Breast epithelium (tissue), 4 donors: ENCODE measurements at regions not wholly inside any gene's neighbourhood (a gene's known extent, or its start where the extent isn't known, plus 50 kb on each side); places are given as distances from the start of the nearest gene placed in this dataset.

ENCODE experiments used
- DNase-seq, 2 donors: peaks; one replicate each; pipeline ENCODE4 v3.0.0-alpha.2; 2019; ENCODE audit warnings: low spot score in 2 of 2
- H3K27ac ChIP-seq, 2 donors: fragments of 200-600 bp; sonication (generic) in 1 of 2; one replicate each; pipeline ENCODE4 v1.5.1; 2016 to 2019; ENCODE audit warnings: mild to moderate bottlenecking in 1 of 2
- H3K27me3 ChIP-seq, 2 donors: fragments of 200-600 bp; sonication (generic) in 1 of 2; one replicate each; pipeline versions ENCODE4 v1.5.1 to v1.6.0; 2017 to 2019; ENCODE audit warnings: control low read depth in 1 of 2, mild to moderate bottlenecking in 1 of 2
- H3K36me3 ChIP-seq: fragments of 200-600 bp; one replicate; pipeline ENCODE4 v1.5.1; 2019
- H3K4me1 ChIP-seq, 2 donors: fragments of 200-600 bp; sonication (generic); one replicate each; pipeline ENCODE4 v1.5.1; 2016 to 2019; ENCODE audit warnings: control low read depth in 1 of 2
- H3K4me3 ChIP-seq, 3 donors: fragments of 200-600 bp; sonication (generic); 1 replicate in 2 of 3; 2 replicates in 1 of 3; pipeline ENCODE4 v1.5.1; 2016 to 2019; ENCODE audit warnings: mild to moderate bottlenecking in 3 of 3, moderate library complexity in 2 of 3
- H3K9me3 ChIP-seq, 2 donors: fragments of 200-600 bp; sonication (generic) in 1 of 2; one replicate each; pipeline ENCODE4 v1.5.1; 2016 to 2019; ENCODE audit warnings: control low read depth in 1 of 2
- POLR2A ChIP-seq: fragments of 450-650 bp; IDR thresholded peaks from one replicate; pipeline ENCODE4 v1.6.1; 2016; ENCODE audit warnings: antibody characterized with exemption, mild to moderate bottlenecking, moderate library complexity
- POLR2AphosphoS5 ChIP-seq, 3 donors: sonication (generic); formaldehyde crosslinking; IDR thresholded peaks; one replicate each; pipeline ENCODE4 v1.6.1; 2017; ENCODE audit warnings: antibody characterized with exemption in 3 of 3
- intact Hi-C: fragments of 100-400 bp; cut with DNase I; formaldehyde crosslinking; loops from one replicate; pipeline ENCODE4 v1.15.1; 2023; ENCODE audit warnings: low total_unique reads
- TF ChIP-seq, protein P1 (sequence below), 3 donors: fragments of 450-650 bp; IDR thresholded peaks; one replicate each; pipeline ENCODE4 v1.5.1; 2016 to 2017; ENCODE audit warnings: antibody characterized with exemption in 3 of 3, mild to moderate bottlenecking in 3 of 3, moderate library complexity in 3 of 3

DNA sequence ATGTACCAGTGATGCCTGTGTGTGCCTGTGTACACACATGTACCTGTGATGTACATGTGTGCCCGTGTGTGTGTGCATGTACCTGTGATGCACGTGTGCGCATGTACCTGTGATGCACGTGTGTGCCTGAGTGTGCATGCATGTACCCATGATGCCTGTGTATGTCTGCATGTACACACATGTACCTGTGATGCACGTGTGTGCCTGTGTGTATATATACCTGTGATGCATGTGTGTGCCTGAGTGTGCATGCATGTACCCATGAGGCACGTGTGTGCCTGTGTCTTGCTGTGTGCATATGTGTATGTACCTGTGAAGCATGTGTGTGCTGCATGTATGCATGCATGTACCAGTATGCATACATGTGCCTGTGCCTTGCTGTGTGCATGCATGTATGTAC, 419.0 kb downstream of the IRX2 start:
- H3K36me3 ChIP-seq: no peaks in the 10 kb centered on the region
- H3K4me3 ChIP-seq: no peak overlapping the region
- TF ChIP-seq POLR2AphosphoS5 (IDR thresholded peaks at IDR 0.05) (no peak), POLR2A (no peak)
- TF ChIP-seq, protein P1, sequence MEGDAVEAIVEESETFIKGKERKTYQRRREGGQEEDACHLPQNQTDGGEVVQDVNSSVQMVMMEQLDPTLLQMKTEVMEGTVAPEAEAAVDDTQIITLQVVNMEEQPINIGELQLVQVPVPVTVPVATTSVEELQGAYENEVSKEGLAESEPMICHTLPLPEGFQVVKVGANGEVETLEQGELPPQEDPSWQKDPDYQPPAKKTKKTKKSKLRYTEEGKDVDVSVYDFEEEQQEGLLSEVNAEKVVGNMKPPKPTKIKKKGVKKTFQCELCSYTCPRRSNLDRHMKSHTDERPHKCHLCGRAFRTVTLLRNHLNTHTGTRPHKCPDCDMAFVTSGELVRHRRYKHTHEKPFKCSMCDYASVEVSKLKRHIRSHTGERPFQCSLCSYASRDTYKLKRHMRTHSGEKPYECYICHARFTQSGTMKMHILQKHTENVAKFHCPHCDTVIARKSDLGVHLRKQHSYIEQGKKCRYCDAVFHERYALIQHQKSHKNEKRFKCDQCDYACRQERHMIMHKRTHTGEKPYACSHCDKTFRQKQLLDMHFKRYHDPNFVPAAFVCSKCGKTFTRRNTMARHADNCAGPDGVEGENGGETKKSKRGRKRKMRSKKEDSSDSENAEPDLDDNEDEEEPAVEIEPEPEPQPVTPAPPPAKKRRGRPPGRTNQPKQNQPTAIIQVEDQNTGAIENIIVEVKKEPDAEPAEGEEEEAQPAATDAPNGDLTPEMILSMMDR (IDR thresholded peaks at IDR 0.05): no peak
- intact Hi-C loops: no loop called here
- peaks cover 0 to 11% of the 10 kb centered on the region in 2 donors for H3K27me3 ChIP-seq
- H3K27ac ChIP-seq: no peak overlapping the region
- no peak for DNase-seq
- H3K4me1 ChIP-seq: no peaks in the 10 kb centered on the region
- H3K9me3 ChIP-seq: no peaks in the 10 kb centered on the region

- intact Hi-C loops: no loop called here
- no peaks in the 10 kb centered on the region for H3K36me3 ChIP-seq
- no peak overlapping the region for H3K4me3 ChIP-seq
- peaks cover 0 to 11% of the 10 kb centered on the region in 2 donors for H3K27me3 ChIP-seq
- DNase-seq: no peak
- no peaks in the 10 kb centered on the region for H3K9me3 ChIP-seq
- no peaks in the 10 kb centered on the region for H3K4me1 ChIP-seq
- H3K27ac ChIP-seq: no peak overlapping the region
- TF ChIP-seq POLR2AphosphoS5 (IDR thresholded peaks at IDR 0.05) (no peak), POLR2A (no peak)
- TF ChIP-seq, protein P1 (IDR thresholded peaks at IDR 0.05): no peak
Measured at GRCh38 chr5:2330325-2331130, 420.9 kb downstream of the IRX2 start.

- DNase-seq: no peak
- Histone ChIP-seq H3K4me3 (no peak overlapping the region), H3K27ac (no peak overlapping the region), H3K36me3 (no peaks in the 10 kb centered on the region), H3K27me3 (peaks cover 0 to 11% of the 10 kb centered on the region in 2 donors), H3K9me3 (no peaks in the 10 kb centered on the region), H3K4me1 (no peaks in the 10 kb centered on the region)
- intact Hi-C loops: no loop called here
- no peak for TF ChIP-seq POLR2A
- TF ChIP-seq, protein P1 (IDR thresholded peaks at IDR 0.05): no peak
- no peak for TF ChIP-seq POLR2AphosphoS5 (IDR thresholded peaks at IDR 0.05)
Measured at GRCh38 chr5:2329741-2330140, 421.7 kb downstream of the IRX2 start.

DNA sequence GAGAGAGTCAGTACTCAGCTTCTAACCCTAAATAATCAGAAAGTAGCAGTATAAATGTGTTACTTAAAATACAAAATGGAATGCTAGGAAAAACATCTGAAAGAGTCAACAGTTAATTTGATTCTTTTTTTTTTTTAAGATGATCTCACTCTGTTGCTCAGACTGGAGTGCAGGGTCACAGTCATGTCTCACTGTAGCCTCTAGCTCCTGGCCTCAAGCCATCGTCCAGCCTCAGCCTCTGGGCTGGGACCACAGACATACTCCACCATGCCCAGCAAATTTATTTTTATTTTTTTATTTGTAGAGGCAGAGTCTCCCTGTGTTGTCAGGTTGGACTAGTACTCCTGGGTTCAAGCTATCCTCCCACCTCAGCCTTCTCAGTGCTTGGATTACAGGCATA, 424.9 kb downstream of the IRX2 start:
- no peaks in the 10 kb centered on the region for H3K36me3 ChIP-seq

GRCh38 chr5:2324788-2325187, 426.7 kb downstream of the IRX2 start:
- Histone ChIP-seq H3K27ac (no peak overlapping the region), H3K4me1 (no peaks in the 10 kb centered on the region), H3K9me3 (no peaks in the 10 kb centered on the region), H3K4me3 (no peak overlapping the region), H3K36me3 (no peaks in the 10 kb centered on the region), H3K27me3 (no peaks in the 10 kb centered on the region)
- no peak for DNase-seq
- TF ChIP-seq POLR2AphosphoS5 (IDR thresholded peaks at IDR 0.05) (no peak), POLR2A (no peak)
- TF ChIP-seq, protein P1 (IDR thresholded peaks at IDR 0.05): no peak
- intact Hi-C loops: no loop called here

More for the DNA sequence above, 424.9 kb downstream of the IRX2 start:
- Histone ChIP-seq H3K4me1 (no peaks in the 10 kb centered on the region), H3K9me3 (no peaks in the 10 kb centered on the region), H3K27ac (no peak overlapping the region), H3K27me3 (no peaks in the 10 kb centered on the region), H3K4me3 (no peak overlapping the region)
- intact Hi-C loops: no loop called here
- DNase-seq: no peak
- TF ChIP-seq POLR2AphosphoS5 (IDR thresholded peaks at IDR 0.05): no peak
- TF ChIP-seq, protein P1 (IDR thresholded peaks at IDR 0.05): no peak
- no peak for TF ChIP-seq POLR2A
